GM18508 (cell line): ENCODE measurements at regions not wholly inside any gene's neighbourhood (a gene's known extent, or its start where the extent isn't known, plus 50 kb on each side); places are given as distances from the start of the nearest gene placed in this dataset.

Source experiments
- ATAC-seq: cut with Tn5 transposase; IDR thresholded peaks from one replicate; pipeline ENCODE4 v1.9.1; 2021; ENCODE audit warnings: moderate number of reproducible peaks; ENCODE audit not compliant: insufficient read depth, unreplicated experiment

- ATAC-seq, result no peak
Measured at GRCh38 chr6:23879816-23880215, 246.2 kb upstream of the NRSN1 start.

DNA sequence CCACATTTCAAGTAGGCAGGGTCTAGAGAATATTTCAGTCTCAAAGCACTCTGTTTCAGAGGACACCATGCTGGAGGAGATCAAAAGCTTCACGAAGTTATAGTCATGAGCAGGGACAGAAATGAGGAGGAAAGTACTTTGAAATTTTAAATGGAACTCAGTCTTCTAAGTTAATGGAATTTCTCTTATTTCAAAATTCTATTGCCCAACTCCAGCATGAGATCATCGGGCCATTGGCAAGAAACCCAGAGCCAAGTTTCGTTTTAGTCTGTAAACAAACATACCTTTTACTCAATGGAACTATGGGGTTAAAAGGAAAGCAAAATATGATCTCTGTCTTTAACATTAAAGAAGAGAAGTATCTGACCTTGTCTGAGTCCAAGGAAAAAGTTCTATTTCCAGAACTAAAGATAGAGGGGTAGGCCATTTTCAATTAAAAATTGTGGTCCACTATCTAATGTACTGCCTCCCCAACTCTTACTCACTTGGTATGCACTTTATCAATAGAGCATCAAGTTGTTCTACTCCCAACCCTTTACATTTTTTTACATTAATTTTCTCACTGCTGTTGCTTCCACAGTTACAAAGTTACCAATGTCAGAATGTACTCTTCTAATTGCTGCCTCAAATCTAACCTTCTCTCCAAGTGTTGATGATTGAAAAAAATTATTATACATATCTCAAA, 235.3 kb upstream of the NRSN1 start:
- no peak for ATAC-seq

DNA sequence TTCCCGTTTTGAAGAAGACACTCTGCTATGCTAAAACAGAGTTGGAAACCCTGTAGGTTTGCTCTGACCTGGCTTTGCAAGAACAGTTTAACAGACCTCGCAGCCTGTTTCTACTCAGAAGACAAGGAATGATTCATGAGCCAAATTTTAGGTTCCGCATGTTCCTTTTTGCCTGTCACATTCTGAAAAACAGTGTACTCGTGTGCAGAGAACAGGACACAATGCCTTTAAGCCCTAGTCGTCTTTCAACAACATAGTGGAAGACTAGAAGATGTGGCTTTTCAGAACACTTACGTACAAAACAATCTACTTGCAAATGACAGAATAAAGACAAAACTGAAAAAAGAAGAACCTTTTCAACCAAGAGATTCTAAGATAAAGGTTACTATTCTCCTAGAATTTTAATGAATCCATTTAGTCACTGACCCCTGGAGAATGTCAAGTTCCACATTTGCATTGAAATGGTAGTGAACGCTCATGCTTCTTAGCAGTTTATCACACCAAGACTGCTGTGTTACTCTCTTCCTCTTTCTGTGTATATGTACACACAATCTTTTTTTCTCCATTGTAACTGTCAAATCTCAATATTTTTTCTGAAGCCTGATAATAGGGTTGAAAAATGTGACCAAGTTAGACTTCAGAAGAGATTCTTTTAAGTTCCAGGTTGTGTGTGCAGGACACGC, 220.7 kb upstream of the NRSN1 start:
- no peak for ATAC-seq

DNA sequence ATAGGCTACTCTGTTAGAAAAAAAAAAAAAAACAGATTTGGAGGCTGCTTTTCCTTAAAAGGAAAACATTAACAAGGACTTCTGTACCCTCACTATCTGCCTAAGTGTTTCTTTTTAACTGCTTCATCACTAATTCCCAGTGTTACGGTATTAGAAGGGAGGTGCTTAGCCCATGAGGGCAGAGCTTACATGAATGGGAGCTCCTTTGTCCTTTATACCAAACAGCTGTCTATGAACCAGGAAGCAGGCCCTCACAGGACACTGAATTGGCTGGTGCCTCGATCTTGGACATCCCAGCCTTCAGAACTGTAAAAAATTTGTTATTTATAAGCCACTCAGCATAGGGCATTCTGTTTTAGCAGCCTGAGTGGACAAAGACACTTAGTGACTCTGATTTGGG, 215.6 kb upstream of the NRSN1 start:
- ATAC-seq, result no peak

GRCh38 chr6:23927935-23928334, 198.1 kb upstream of the NRSN1 start:
- ATAC-seq, result no peak

GRCh38 chr6:23929201-23929600, 196.8 kb upstream of the NRSN1 start:
- ATAC-seq, result no peak

DNA sequence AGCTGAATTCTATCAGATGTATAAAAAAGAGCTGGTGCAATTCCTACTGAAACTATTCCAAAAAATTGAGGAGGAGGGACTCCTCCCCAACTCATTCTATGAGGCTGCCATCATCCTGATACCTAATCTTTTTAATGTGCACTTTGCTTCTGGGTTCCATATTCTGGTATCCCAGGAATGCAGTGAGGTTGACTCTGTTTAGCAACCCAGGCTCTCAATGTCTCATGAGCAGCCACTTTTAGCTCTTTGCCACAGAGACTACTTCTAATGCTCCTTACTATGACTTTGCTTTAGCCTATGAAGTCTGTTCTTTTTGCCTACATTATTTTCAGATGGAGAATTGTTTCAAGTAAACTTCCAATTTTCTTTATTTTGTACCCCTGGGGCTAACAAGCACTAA, 185.5 kb upstream of the NRSN1 start:
- ATAC-seq, result no peak

GRCh38 chr6:23951691-23952090, 174.3 kb upstream of the NRSN1 start:
- no peak for ATAC-seq

DNA sequence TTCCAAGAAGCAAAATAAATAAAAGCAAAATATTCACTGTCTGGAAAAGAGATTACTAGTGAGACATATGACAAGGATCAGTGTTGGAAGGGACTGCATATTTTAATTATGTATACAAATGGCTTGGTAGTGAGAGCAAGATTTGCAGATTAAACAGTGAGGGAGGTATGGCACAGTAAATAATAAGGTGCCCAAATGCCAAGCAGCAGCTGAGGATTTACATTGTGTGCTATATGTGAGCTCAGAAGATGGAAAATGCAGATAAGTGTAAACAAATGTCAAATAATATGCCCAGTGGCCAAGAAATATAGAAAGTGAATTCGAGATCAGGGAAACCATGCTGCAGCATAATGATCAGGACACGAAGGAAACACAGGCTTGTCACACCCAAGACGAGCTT, 173.8 kb upstream of the NRSN1 start:
- no peak for ATAC-seq

GRCh38 chr6:23953976-23954375, 172.0 kb upstream of the NRSN1 start:
- no peak for ATAC-seq

- ATAC-seq, result no peak
Measured at GRCh38 chr6:23957017-23957416, 169.0 kb upstream of the NRSN1 start.

DNA sequence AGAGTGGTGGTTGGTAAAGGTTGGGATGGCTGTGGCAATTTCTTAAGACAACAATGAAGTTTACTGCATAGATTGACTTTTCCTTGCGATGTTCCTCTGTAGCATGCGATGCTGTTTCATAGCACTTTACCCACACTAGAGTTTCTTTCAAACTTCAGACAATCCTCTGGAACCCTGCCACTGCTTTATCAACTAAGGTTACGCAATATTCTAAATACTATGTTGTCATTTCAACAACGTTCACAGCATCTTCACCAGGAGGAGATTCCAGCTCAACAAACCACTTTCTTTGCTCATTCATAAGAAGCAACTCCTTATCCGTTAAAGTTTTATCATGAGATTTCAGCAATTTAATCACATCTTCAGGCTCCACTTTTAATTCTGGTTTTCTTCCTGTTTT, 161.2 kb upstream of the NRSN1 start:
- no peak for ATAC-seq

DNA sequence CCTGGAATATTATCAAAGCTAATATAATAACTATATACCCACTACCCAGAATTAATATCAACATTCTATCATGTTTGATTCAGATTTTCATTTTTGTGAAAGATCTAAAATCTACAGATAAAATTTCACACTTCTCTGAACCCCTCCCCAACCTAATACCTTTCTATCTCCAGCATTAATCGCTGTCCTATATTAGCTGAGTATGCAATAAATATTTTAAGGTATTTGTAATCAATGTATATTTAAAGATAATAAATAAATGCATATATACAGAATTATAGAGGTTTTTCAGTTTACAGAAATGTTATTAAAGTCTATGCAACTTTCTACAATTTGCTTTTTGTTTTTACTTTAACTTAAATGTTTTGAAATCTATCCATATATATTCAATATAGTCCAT, 156.7 kb upstream of the NRSN1 start:
- ATAC-seq, result no peak

DNA sequence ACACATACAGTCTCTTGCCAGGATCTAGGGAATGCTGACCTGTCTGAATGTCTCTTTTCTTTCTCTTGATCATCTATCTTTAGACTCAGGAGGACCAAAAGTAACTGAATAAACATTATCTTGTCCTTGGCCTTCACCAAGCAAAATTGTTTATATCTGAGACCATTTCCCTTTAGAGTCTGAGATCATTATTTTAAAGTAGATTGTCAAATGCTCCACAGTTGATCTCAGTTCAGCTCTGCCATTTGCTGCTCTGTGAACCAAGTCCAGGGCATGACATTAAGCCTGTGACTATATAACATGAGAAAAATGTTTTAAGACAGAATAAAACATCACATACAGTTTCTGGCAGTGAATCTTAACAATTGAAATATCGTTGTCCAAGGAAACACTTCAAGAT, 148.3 kb upstream of the NRSN1 start:
- no peak for ATAC-seq

GRCh38 chr6:23980965-23981364, 145.1 kb upstream of the NRSN1 start:
- no peak for ATAC-seq

DNA sequence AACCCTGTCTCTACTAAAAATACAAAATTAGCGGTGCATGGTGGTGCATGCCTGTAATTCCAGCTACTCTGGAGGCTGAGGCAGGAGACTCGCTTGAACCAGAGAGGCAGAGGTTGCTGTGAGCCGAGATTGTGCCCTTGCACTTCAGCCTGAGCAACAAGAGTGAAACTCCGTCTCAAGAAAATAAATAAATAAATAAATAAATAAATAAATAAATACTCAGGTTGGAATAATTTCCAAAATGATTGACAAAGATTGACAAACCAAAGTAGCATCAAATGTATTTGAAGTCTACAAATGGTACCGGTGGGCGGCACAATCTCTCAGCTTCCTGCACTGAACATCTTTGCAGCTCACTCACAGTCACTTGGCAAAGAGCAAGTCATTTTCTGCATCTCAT, 144.1 kb upstream of the NRSN1 start:
- ATAC-seq, result no peak

GRCh38 chr6:23983735-23984134, 142.3 kb upstream of the NRSN1 start:
- no peak for ATAC-seq

GRCh38 chr6:23985015-23985414, 141.0 kb upstream of the NRSN1 start:
- no peak for ATAC-seq

DNA sequence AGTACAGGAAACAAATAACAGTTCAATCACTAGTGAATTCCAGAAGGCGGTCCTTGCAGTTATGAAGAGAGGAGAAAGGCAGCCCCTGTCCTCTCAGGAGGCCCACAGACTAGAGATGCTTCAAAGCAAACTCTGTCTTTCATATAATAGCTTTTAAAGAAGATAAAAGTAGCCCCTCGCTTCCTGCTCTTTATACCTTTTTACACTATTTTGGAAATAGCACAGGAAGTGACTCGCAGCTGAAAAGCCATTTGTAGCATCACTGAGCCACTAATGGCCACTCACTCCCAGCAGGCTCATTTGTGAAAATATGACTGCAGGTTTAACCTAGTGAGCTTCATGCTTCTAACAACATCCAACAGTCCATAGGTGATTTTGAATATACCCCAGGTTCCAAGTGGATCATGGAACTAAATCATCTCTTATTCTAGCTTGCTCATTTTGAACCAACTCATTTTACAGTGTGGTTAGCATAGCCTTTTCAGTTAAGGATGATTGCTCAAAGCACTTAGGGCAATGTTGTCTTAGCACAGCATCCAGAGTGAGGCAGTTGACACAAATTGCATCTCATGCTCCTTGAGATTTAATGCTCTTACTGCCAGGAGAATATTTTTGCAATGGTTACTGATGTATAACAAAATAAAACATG, 136.0 kb upstream of the NRSN1 start:
- no peak for ATAC-seq

GRCh38 chr6:23994013-23994412, 132.0 kb upstream of the NRSN1 start:
- no peak for ATAC-seq

- ATAC-seq, result no peak
Measured at GRCh38 chr6:24004062-24004461, 122.0 kb upstream of the NRSN1 start.

GRCh38 chr6:24004659-24005058, 121.4 kb upstream of the NRSN1 start:
- ATAC-seq, result no peak
